Smooth muscle cell (in vitro differentiated cells): ENCODE measurements at regions not wholly inside any gene's neighbourhood (a gene's known extent, or its start where the extent isn't known, plus 50 kb on each side); places are given as distances from the start of the nearest gene placed in this dataset.

Experiments used
- DNase-seq: peaks from one replicate; lab custom pipeline; 2025; ENCODE audit not compliant: unreplicated experiment; lab: John Stamatoyannopoulos, UW
- H2AFZ ChIP-seq: fragments of 200-600 bp; sonication (generic); 2 replicates; pipeline ENCODE4 v1.6.0; 2016; ENCODE audit warnings: antibody characterized with exemption, low read depth, mild to moderate bottlenecking
- H3F3A ChIP-seq: fragments of 200-600 bp; sonication (generic); 2 replicates; pipeline ENCODE4 v1.6.0; 2017; ENCODE audit warnings: antibody characterized with exemption, low read depth
- H3K27ac ChIP-seq: fragments of 200-600 bp; sonication (generic); 2 replicates; pipeline ENCODE4 v1.5.1; 2016; ENCODE audit warnings: low read depth, mild to moderate bottlenecking
- H3K27me3 ChIP-seq: fragments of 200-600 bp; sonication (generic); 2 replicates; pipeline ENCODE4 v1.6.1; 2016; ENCODE audit warnings: low read depth, mild to moderate bottlenecking
- H3K36me3 ChIP-seq: fragments of 200-600 bp; sonication (generic); 2 replicates; pipeline ENCODE4 v1.5.1; 2016; ENCODE audit warnings: low read depth
- H3K4me1 ChIP-seq: fragments of 200-600 bp; sonication (generic); 2 replicates; pipeline ENCODE4 v1.5.1; 2016; ENCODE audit warnings: low read depth
- H3K4me2 ChIP-seq: fragments of 200-600 bp; sonication (generic); 2 replicates; pipeline ENCODE4 v1.6.0; 2016; ENCODE audit warnings: mild to moderate bottlenecking
- H3K4me3 ChIP-seq: fragments of 200-600 bp; sonication (generic); 2 replicates; pipeline ENCODE4 v1.5.1; 2016; ENCODE audit warnings: mild to moderate bottlenecking
- H3K79me2 ChIP-seq: fragments of 200-600 bp; sonication (generic); 2 replicates; pipeline ENCODE4 v1.6.0; 2016; ENCODE audit warnings: low read depth, mild to moderate bottlenecking
- H3K9ac ChIP-seq: fragments of 200-600 bp; sonication (generic); 2 replicates; pipeline ENCODE4 v1.6.0; 2016; ENCODE audit warnings: low read depth
- H3K9me3 ChIP-seq: fragments of 200-600 bp; sonication (generic); replicated peaks from 2 replicates; pipeline ENCODE4 v1.5.1; 2016; ENCODE audit warnings: low read depth
- H4K20me1 ChIP-seq: fragments of 200-600 bp; sonication (generic); 2 replicates; pipeline ENCODE4 v1.6.0; 2016; ENCODE audit warnings: low read depth
- CTCF ChIP-seq: fragments of 200-600 bp; sonication (generic); IDR thresholded peaks from 2 replicates; pipeline ENCODE4 v1.5.1; 2017; ENCODE audit warnings: borderline replicate concordance, mild to moderate bottlenecking, antibody characterized with exemption; ENCODE audit not compliant: insufficient read depth, poor library complexity, severe bottlenecking
- WGBS: methylation state at CpG from one replicate; pipeline ENCODE4 v1.1.7; 2016; ENCODE audit warnings: low lambda C conversion rate; 5-methylcytosine and 5-hydroxymethylcytosine counted together

- Histone ChIP-seq H3K4me3 (no peak overlapping the region), H3F3A (no peaks in the 10 kb centered on the region), H3K36me3 (no peaks in the 10 kb centered on the region), H3K9ac (no peak overlapping the region), H4K20me1 (no peaks in the 10 kb centered on the region), H3K9me3 (no peaks in the 10 kb centered on the region), H3K27ac (no peak overlapping the region), H3K4me1 (no peaks in the 10 kb centered on the region), H3K79me2 (no peaks in the 10 kb centered on the region), H3K27me3 (no peaks in the 10 kb centered on the region), H2AFZ (no peak overlapping the region), H3K4me2 (no peak overlapping the region)
- WGBS = 54% methylated on average over 3 of the region's 3 CpGs
- DNase-seq = no peak
- no peak for TF ChIP-seq CTCF
These were observed 137.4 kb downstream of the MC4R start for GRCh38 chr18:60235164-60235563.

- Histone ChIP-seq H3K4me1 (no peaks in the 10 kb centered on the region), H3K27ac (peak overlapping the region; percentile 27), H3K27me3 (no peaks in the 10 kb centered on the region), H3K4me2 (no peak overlapping the region), H4K20me1 (no peaks in the 10 kb centered on the region), H3K9me3 (no peaks in the 10 kb centered on the region), H3K4me3 (no peak overlapping the region), H3F3A (no peaks in the 10 kb centered on the region), H3K79me2 (no peaks in the 10 kb centered on the region), H3K36me3 (no peaks in the 10 kb centered on the region), H3K9ac (no peak overlapping the region), H2AFZ (no peak overlapping the region)
- no peak for TF ChIP-seq CTCF
- DNase-seq = no peak
These were observed 140.0 kb downstream of the MC4R start for GRCh38 chr18:60232541-60232940.

GRCh38 chr18:60228609-60229595 is 143.7 kb downstream of the MC4R start:
- no peak for DNase-seq
- H3K36me3 ChIP-seq = no peaks in the 10 kb centered on the region
- no peak overlapping the region for H3K9ac ChIP-seq
- H3K79me2 ChIP-seq = no peaks in the 10 kb centered on the region
- no peaks in the 10 kb centered on the region for H3F3A ChIP-seq
- no peak overlapping the region for H3K4me2 ChIP-seq
- no peak overlapping the region for H2AFZ ChIP-seq
- no peaks in the 10 kb centered on the region for H3K27me3 ChIP-seq
- no peaks in the 10 kb centered on the region for H3K9me3 ChIP-seq
- H3K4me3 ChIP-seq = no peak overlapping the region
- H3K4me1 ChIP-seq = no peaks in the 10 kb centered on the region
- 64% methylated on average over 8 of the region's 8 CpGs for WGBS
- TF ChIP-seq CTCF = no peak
- no peak overlapping the region for H3K27ac ChIP-seq
- no peaks in the 10 kb centered on the region for H4K20me1 ChIP-seq

GRCh38 chr18:60215432-60215831 is 157.1 kb downstream of the MC4R start:
- H3K9ac ChIP-seq = no peak overlapping the region

More at GRCh38 chr18:60215432-60215831, 157.1 kb downstream of the MC4R start:
- no peak overlapping the region for H3K27ac ChIP-seq
- no peak overlapping the region for H3K4me2 ChIP-seq
- no peak overlapping the region for H3K4me3 ChIP-seq
- no peak for TF ChIP-seq CTCF
- H3K79me2 ChIP-seq = no peaks in the 10 kb centered on the region
- no peaks in the 10 kb centered on the region for H3K27me3 ChIP-seq
- no peaks in the 10 kb centered on the region for H3K4me1 ChIP-seq
- no peaks in the 10 kb centered on the region for H3K9me3 ChIP-seq
- no peak for DNase-seq
- H2AFZ ChIP-seq = no peak overlapping the region
- 67% methylated on average over 5 of the region's 5 CpGs for WGBS
- no peaks in the 10 kb centered on the region for H3F3A ChIP-seq
- no peaks in the 10 kb centered on the region for H3K36me3 ChIP-seq
- no peaks in the 10 kb centered on the region for H4K20me1 ChIP-seq
